Fibroblast of peridontal ligament (primary cell): ENCODE measurements at regions not wholly inside any gene's neighbourhood (a gene's known extent, or its start where the extent isn't known, plus 50 kb on each side); places are given as distances from the start of the nearest gene placed in this dataset.

Experiments used
- DNase-seq: peaks from one replicate; pipeline ENCODE4 v3.0.0-alpha.2; 2010; ENCODE audit errors: extremely low read depth

DNA sequence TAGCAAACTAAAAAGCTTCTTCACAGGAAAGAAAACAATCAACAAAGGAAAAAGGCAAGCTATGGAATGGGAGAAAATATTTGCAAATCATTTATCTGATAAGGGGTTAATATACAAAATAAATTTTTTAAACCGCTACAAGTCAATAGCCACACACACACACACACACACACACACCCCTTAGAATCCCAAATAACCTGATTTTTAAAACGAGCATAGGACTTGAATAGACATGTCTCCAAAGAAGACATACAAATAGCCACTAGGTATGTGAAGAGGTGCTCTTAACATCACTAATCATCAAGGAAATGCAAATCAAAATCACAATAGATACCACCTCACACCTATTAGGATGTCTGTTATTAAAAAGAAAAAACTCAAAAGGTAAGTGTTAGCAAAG is 187.7 kb downstream of the TRIM27 start:
- DNase-seq = no peak

DNA sequence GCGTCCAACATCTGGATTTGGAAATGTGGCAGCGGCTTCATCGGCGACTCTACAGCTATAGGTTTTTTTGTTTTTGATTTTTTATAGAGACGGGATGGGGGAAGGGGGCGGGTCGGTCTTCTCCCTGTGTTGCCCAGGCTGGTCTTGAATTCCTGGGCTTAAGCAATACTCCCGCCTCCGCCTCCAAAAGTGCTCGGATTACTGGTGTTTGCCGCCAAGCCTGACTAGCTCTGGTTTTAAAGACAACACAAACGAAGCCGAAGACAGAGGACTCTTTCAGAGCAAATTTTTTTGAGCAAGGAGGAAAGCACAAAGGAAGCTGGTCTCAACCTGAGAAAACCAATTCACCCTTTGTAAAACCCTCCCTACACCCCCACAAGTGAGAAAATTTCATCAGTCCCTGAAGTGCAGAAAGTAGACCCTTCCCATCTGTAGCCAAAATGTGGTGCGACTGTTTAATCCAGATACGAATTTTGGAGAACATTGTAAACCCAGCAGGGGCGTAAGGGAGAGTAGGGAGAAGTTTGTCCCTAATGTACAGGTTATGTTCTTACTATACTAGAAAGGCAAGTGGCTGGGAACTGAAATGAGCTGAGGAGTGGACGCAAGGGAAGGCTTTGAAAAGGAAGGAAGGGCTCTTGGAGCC is 185.9 kb downstream of the TRIM27 start:
- no peak for DNase-seq

- DNase-seq = no peak
Observed at GRCh38 chr6:28738396-28738765, 185.4 kb downstream of the TRIM27 start.

- DNase-seq = no peak
Observed at GRCh38 chr6:28741363-28741762, 182.4 kb downstream of the TRIM27 start.

DNA sequence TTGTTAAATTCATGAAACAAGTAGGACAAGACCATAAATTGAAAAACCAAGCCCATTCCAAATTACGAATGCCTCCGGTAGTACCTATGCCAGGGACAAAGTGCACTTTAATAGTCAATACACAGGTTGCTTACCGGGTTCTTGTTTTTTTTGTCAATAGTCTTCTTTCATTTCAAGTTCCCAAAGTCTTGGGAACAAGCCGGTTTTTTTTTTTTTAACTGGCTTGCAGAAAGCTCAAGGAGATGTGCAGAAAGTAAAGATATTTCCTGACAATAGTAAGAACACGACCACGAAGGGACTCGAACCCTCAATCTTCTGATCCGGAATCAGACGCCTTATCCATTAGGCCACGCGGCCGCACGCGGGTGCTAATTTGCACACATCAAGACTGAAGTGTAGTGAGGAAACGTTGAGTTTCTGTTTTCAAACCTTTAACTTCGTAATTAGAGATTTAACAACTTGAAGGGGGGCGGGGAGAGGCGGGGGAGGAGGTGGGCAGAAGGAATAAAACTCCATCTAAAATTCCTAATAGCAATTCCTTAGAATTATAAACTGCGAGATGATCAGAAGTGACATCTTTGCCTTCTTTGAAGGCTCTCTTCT is 181.0 kb downstream of the TRIM27 start:
- peak; percentile 41 for DNase-seq

- no peak for DNase-seq
Observed at GRCh38 chr6:28743271-28743789, 180.5 kb downstream of the TRIM27 start.

DNA sequence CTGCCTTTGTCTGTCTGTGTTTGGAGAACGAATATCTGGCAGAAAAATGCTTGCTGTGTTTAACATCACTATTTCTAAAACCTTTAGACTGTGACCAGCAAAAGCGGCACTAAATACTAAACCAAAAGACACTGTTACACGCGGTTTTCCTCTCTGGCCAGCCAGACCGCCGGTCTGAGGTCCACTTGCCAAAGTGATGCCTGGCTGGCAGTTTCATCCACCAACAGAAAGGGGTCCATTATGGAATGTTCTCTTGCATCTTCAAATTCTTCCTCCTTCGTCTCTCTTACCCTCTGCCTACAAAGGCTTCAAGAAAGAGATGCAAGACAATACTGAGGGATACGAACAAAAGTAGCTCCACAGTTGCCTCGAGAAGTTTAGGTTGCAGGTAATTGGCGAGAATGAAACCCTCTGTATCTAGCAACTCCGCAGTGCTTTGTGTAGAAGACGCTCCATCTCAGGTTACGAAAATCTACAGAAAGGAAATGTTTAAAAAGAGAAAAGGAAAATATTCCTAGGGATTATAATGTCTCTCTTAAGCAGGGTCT is 176.6 kb downstream of the TRIM27 start:
- no peak for DNase-seq

GRCh38 chr6:28747631-28748157 is 176.1 kb downstream of the TRIM27 start:
- DNase-seq = peak; percentile 70

GRCh38 chr6:28748192-28748591 is 175.6 kb downstream of the TRIM27 start:
- no peak for DNase-seq

GRCh38 chr6:28750926-28751458 is 172.8 kb downstream of the TRIM27 start:
- no peak for DNase-seq

DNA sequence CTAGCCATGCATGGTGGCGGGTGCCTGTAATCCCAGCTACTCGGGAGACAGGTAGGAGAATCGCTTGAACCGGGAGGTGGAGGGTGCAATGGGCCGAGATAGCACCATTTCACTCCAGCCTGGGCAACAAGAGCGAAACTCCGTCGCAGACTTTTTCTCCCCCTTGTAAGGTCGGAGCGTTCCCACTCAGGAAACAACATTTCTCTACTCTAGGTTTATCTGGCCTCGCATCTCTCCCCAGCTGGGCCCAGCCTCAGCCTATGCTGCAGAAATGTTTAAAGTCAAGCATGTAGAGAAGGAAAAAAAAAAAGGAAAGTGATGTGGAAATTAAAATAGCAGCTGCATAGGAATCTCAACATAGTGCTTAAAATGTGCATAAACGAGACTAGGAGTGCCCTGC is 172.3 kb downstream of the TRIM27 start:
- DNase-seq = no peak

DNA sequence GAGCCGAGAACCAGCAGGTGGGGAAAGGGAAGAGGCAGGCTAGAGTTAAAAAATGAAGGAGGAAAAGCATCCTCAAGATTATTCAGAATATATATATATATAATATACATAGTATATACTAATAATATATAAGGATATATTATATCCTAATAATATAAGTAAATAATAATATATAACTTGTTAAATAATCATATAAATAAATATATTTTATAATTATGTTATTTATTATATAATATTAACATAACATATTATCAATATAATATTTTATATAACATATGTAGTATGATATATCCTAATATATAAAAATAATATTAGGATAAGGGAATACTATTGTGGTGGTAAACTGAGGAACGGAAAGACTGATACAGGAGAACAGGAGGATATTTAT is 171.8 kb downstream of the TRIM27 start:
- no peak for DNase-seq

DNA sequence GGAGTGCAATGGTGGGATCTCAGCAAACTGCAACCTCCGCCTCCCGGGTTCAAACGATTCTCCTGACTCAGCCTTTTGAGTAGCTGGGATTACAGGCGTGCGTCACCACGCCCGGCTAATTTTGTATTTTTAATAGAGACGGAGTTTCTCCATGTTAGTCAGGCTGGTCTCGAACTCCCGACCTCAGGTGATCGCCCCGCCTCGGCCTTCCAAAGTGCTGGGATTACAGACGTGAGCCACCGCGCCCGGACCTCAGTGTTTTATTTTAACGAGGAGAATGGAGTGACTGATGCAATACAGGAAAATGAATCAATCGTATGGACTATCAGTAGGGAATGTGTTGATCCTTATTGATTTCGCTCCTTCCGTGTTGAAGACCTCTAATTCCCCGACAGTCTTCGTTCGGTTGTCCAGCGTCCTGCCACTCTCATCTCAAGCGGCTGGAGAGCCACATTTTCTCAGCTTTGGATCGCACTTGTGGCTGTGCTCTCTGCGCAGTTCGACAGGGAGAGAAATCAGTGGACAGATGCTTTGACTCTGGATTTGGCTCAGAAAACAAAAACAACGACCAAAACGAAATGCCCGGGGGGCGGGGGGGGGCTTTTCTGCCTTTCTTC is 166.2 kb downstream of the TRIM27 start:
- peak; percentile 10 for DNase-seq

- peak; percentile 59 for DNase-seq
Observed at GRCh38 chr6:28758046-28758817, 165.6 kb downstream of the TRIM27 start.

DNA sequence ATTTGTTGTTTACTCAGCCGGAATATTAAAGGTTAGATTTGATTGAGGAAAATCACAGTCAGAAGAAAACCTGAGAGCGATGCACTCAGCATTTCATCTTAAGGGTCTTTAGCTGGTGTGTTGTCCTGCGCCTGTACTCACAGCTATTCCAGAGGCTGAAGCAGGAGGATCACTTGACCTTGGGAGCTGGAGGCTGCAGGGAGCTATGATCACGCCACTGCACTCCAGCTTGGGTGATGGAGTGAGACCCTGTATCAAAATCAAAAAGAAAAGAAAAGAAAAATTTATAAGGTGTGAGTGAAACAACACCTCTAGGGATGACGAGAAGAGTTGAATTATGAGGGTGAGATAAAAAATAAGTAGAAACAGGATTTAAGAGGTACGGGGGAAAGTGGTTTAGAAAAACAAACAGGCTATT is 165.0 kb downstream of the TRIM27 start:
- no peak for DNase-seq

GRCh38 chr6:28764014-28764723 is 159.6 kb downstream of the TRIM27 start:
- peak; percentile 4 for DNase-seq

DNA sequence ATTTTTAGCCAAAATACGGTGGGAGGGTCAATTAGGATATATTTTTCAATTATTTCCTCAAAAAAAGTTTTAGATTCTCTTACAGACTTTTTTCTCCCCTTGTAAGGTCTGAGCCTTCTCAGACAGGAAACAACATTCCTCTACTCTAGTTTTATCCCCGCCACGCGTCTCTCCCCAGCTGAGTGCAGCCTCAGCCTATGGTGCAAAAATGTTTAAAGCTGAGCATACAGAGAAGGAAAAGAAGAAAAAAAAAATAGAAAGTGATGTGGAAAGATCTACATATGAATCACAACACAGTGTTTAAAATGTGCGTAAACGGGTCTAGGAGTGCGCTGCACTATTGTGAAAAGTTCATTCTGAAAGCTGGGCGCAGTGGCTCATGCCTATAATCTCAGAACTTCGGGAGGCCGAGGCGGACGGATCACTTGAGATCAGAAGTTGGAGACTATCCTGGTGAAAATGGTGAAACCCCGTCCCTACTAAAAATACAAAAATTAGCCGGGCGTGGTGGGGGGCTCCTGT is 159.0 kb downstream of the TRIM27 start:
- DNase-seq = no peak

GRCh38 chr6:28765978-28766351 is 157.8 kb downstream of the TRIM27 start:
- no peak for DNase-seq

GRCh38 chr6:28766426-28766825 is 157.4 kb downstream of the TRIM27 start:
- no peak for DNase-seq

- no peak for DNase-seq
Observed at GRCh38 chr6:28767133-28767532, 156.7 kb downstream of the TRIM27 start.

DNA sequence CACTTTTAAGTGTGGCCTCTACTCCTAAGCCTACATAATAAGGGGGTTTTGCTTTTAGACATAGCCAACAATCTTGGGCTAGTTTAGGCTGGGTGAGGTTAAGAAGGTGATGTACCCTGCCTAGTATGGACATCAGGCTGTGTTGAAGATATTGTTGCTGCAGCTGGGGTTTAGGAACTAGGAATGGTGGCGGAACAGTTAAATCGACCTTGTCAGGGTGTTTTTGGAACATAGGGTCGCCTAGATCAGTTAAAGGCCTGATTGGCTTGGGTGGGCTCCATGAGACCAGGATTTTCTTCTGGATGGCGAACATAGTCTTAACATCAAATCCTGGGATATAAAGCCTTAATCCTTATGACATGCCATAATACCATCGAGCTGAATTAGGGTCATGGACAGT is 156.1 kb downstream of the TRIM27 start:
- no peak for DNase-seq
